HG03066 (cell line): ENCODE measurements at regions not wholly inside any gene's neighbourhood (a gene's known extent, or its start where the extent isn't known, plus 50 kb on each side); places are given as distances from the start of the nearest gene placed in this dataset.

Experiments
- ATAC-seq: cut with Tn5 transposase; IDR thresholded peaks from one replicate; pipeline ENCODE4 v1.9.1; 2021; ENCODE audit warnings: low read depth; ENCODE audit not compliant: unreplicated experiment

DNA sequence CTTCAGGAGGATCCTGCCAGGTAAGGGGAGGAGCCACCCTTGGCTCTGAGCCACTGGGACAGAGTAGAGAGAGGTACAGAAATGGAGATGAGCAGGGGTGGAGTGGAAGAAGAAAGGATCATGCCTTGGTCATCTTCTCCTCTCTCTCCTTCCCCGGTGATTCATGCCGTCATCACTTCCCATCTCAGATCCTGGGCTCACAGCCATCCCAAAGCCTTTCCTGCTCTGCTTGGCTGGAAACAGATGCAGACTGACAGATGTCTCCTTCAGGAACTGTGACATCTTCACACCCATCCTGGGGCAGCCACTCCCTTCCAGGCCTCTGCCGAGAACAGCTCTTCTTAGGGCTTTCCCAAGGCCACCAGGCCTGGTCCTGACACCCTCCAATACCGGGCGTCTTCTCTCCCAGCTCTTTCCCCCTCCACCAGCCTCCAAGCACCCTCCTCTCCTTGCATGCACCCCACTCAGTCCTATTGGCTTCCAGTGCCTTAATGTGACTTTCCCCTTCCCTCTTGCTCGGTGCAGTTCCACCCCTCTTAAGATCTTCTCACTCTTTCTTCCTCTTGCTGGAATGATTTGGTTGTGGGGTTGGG lies 58.3 kb upstream of the TNP1 start:
- no peak for ATAC-seq

DNA sequence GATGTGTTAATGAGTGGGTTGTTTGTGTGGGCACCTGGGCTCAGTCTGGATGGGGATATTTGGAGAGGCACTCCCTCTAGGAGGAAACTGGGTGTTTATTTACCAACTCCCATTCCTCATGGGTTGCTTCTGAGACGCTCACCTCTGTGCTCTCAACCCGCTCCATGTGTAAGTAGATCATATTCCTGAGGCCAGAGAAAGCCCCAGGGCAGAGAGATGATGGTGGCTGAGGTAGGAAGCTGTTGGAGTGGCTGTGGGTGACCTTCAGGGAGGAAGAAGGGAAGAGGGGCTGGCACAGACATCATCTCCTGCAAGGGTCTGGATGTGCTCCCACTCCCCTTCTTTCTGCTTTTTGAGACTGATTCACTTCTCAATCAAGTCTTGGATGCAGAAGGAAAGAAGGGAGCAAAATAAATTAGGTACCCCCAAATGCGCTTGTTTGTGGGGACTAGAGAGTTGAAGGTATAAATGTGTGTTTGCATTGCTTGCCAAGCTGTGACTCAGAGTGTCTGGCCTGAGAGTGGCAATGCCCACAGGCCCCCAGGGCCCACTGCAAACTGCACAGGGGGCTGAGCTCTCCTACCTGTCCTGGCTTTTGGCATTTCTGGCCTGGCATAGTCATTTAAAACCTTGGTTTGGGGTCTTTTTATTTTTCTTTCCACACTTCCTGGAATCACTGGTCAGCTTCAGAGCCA lies 57.2 kb upstream of the TNP1 start:
- no peak for ATAC-seq

DNA sequence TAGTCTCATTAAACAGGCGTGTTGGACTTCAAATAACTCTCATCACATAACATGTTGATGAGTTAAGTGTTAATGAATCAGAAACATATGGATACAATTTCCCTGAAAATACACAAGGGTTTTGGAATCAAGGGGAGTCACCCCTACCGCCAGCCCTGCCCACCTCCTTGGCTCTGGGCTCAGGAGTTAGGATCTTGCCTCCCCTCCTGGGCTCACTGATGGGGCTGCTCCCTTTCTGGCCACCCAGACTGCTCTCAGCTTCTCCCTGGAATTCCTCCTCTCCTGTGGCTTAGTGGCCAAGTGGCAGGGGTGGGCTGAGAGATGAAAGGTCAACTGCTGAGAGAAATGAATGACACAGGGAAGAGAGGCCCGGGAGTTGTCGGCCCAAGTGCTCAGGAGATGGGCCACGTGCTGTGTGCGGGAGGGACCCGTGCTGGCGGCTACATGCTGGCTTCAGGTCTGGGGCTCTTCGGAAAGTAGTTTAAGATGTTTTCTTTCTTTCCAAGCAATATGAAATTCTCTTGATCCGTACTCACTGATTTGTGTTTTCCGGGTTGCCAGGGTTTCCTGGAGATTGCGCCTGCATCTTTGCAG lies 55.8 kb upstream of the TNP1 start:
- no peak for ATAC-seq

DNA sequence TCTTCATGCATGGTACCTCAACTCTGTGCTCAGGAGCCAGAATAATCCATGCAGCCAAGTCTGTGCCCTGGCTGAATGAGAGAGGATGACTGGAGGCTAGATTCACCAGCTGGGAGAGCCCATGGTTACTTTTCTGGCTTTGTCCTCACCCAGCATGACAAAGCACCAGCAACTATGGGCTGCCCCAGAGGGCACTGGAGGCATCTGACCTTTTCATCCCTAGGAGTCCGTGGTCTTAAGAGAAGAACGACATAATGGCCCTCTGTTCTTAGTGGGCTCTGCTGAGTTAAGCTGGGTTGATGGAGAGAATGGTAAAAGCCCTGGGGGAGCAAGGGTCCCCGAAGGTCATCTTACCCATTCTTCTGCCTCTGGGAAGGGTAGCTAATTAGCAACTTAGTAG lies 54.6 kb upstream of the TNP1 start:
- ATAC-seq = no peak

DNA sequence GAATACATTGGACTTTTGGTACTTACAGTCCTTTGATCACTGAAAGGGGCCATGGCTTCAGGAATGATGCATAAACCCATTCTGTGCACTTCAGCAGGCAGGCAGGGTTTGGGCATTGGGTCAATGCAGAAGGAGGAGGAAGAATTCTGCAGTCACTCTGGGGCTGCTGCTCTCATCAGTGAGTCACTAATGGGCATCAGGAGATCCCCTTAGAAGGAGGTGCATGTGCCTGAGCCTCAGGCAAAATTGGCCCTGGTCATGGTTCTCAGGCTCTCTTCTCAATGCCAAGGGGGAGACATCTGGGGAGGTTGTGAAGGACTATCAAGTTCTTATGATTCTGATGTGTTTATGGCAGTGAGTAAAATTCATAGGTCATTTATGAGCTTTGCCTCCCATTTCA lies 52.0 kb upstream of the TNP1 start:
- no peak for ATAC-seq

DNA sequence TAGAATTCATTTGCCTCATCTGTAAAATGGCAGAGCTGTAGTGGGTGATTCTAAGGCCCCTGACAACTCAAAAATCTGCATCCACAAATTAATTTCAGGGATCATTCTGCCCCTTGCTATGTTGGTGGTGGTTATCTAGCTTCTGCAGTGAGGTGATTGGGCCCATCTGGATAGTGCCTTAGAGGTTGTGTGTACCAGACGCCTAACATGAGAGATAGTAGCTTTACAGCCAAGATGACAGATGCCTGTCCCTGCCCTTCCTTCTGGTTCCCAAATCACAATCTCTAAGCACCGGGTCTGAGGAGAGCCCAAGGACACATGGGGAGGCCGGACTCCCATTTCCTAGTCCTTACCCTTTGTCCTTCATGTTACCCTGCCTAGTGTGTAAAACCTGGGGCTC lies 51.1 kb upstream of the TNP1 start:
- ATAC-seq = no peak

DNA sequence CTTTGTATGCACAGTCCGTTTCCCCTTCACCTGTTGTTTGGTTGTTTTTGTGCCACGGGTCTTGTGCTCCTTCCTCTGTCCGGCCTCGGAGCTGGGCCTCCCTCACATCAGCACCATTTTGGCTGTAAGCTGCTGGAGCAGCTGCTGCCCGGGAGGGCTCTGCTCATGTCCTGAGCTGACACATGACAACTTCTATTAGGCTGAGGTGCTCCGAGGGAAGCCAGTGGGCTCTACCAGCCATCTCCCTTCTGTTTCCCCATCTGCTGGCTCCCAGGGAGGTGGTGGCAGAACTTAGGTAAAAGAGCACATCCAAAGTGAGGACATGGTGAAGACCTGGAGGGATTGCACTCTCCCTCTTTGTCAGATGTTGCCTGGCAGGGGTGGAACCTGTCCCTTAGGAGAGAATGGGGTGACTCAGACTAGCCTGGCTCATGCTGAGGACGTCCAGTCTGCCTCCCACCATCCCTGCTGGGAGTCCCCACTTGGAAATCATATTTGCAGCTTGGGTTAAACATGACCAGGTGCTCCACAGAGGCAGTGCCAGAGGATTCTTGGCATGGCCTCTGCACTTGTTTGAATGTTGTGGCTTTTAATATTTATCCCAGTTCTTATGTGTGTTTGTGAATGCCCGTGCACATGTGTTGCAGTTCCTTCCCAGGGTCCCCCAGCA lies 49.8 kb upstream of the TNP1 start:
- no peak for ATAC-seq
